ENCODE measurements at regions not wholly inside any gene's neighbourhood (a gene's known extent, or its start where the extent isn't known, plus 50 kb on each side); places are given as distances from the start of the nearest gene placed in this dataset.

GRCh38 chr6:95383878-95384277, 193.5 kb upstream of the MANEA start:
- no peak for TF ChIP-seq CTCF (IDR thresholded peaks at IDR 0.05)
- no peak for TF ChIP-seq POLR2A (IDR thresholded peaks at IDR 0.05)

Measured in heart left ventricle (tissue), 13 donors.